ENCODE measurements at regions not wholly inside any gene's neighbourhood (a gene's known extent, or its start where the extent isn't known, plus 50 kb on each side); places are given as distances from the start of the nearest gene placed in this dataset.

GRCh38 chr6:12598919-12599318 is 117.6 kb upstream of the PHACTR1 start:
- Histone ChIP-seq H3K79me2 (ENCODE audit: insufficient read depth, low read length) (no peaks in the 10 kb centered on the region), H3K4me3 (ENCODE audit: insufficient read depth, low read depth, low read length) (no peak overlapping the region), H3K27me3 (ENCODE audit: insufficient read depth, low read length) (no peaks in the 10 kb centered on the region), H3K9ac (ENCODE audit: low read length) (no peak overlapping the region), H2AFZ (ENCODE audit: low read depth, low read length) (no peak overlapping the region), H3K36me3 (ENCODE audit: insufficient read depth, low read length) (no peaks in the 10 kb centered on the region), H4K20me1 (ENCODE audit: insufficient read depth, low read length) (no peaks in the 10 kb centered on the region), H3K9me3 (ENCODE audit: insufficient read depth, low read depth, low read length) (no peaks in the 10 kb centered on the region), H3K27ac (ENCODE audit: low read depth, low read length) (no peak overlapping the region), H3K4me2 (ENCODE audit: low read length) (no peak overlapping the region), H3K4me1 (ENCODE audit: insufficient read depth, low read length) (peaks cover 6% of the 10 kb centered on the region)
- Mint-ChIP-seq H3K4me1 (ENCODE audit: low read depth, unreplicated experiment) (peaks cover 13% of the 10 kb centered on the region), H3K27me3 (ENCODE audit: low read depth, unreplicated experiment) (no peaks in the 10 kb centered on the region), H3K9me3 (ENCODE audit: unreplicated experiment) (no peaks in the 10 kb centered on the region), H3K4me3 (ENCODE audit: unreplicated experiment) (no peak overlapping the region), H3K36me3 (ENCODE audit: low read depth, unreplicated experiment) (no peaks in the 10 kb centered on the region), H3K27ac (ENCODE audit: unreplicated experiment) (no peak overlapping the region)
- DNase-seq (ENCODE audit: low read depth) (no peak), FAIRE-seq (no peak)
- TF ChIP-seq EZH2 (IDR thresholded peaks at IDR 0.05; ENCODE audit: insufficient read depth, low read length) (no peak), CTCF (IDR thresholded peaks at IDR 0.05; ENCODE audit: insufficient read depth, low read depth, low read length) (no peak)

- Histone ChIP-seq H3K36me3 (ENCODE audit: insufficient read depth, low read length) (no peaks in the 10 kb centered on the region), H3K9ac (ENCODE audit: low read length) (no peak overlapping the region), H3K4me3 (ENCODE audit: insufficient read depth, low read depth, low read length) (no peak overlapping the region), H4K20me1 (ENCODE audit: insufficient read depth, low read length) (no peaks in the 10 kb centered on the region), H3K4me2 (ENCODE audit: low read length) (no peak overlapping the region), H3K27me3 (ENCODE audit: insufficient read depth, low read length) (no peaks in the 10 kb centered on the region), H3K79me2 (ENCODE audit: insufficient read depth, low read length) (no peaks in the 10 kb centered on the region), H3K27ac (ENCODE audit: low read depth, low read length) (no peak overlapping the region), H2AFZ (ENCODE audit: low read depth, low read length) (no peak overlapping the region), H3K4me1 (ENCODE audit: insufficient read depth, low read length) (peaks cover 6% of the 10 kb centered on the region), H3K9me3 (ENCODE audit: insufficient read depth, low read depth, low read length) (no peaks in the 10 kb centered on the region)
- TF ChIP-seq EZH2 (IDR thresholded peaks at IDR 0.05; ENCODE audit: insufficient read depth, low read length) = no peak
- TF ChIP-seq CTCF (IDR thresholded peaks at IDR 0.05; ENCODE audit: insufficient read depth, low read depth, low read length) = no peak
- no peak for FAIRE-seq
- DNase-seq (ENCODE audit: low read depth) = no peak
- Mint-ChIP-seq H3K36me3 (ENCODE audit: low read depth, unreplicated experiment) (no peaks in the 10 kb centered on the region), H3K27ac (ENCODE audit: unreplicated experiment) (no peak overlapping the region), H3K4me1 (ENCODE audit: low read depth, unreplicated experiment) (peaks cover 14% of the 10 kb centered on the region), H3K9me3 (ENCODE audit: unreplicated experiment) (no peaks in the 10 kb centered on the region), H3K4me3 (ENCODE audit: unreplicated experiment) (no peak overlapping the region), H3K27me3 (ENCODE audit: low read depth, unreplicated experiment) (no peaks in the 10 kb centered on the region)
Observed at GRCh38 chr6:12601881-12602280, 114.7 kb upstream of the PHACTR1 start.

GRCh38 chr6:12602342-12602741 is 114.2 kb upstream of the PHACTR1 start:
- no peak for TF ChIP-seq CTCF (IDR thresholded peaks at IDR 0.05; ENCODE audit: insufficient read depth, low read depth, low read length)
- no peak for TF ChIP-seq EZH2 (IDR thresholded peaks at IDR 0.05; ENCODE audit: insufficient read depth, low read length)
- H3K4me3 Mint-ChIP-seq (ENCODE audit: unreplicated experiment) = no peak overlapping the region
- H3K9ac ChIP-seq (ENCODE audit: low read length) = no peak overlapping the region
- no peaks in the 10 kb centered on the region for H3K79me2 ChIP-seq (ENCODE audit: insufficient read depth, low read length)
- FAIRE-seq (no peak), DNase-seq (ENCODE audit: low read depth) (no peak)
- no peaks in the 10 kb centered on the region for H4K20me1 ChIP-seq (ENCODE audit: insufficient read depth, low read length)
- no peaks in the 10 kb centered on the region for H3K9me3 ChIP-seq (ENCODE audit: insufficient read depth, low read depth, low read length)
- no peak overlapping the region for H3K4me3 ChIP-seq (ENCODE audit: insufficient read depth, low read depth, low read length)
- peaks cover 19% of the 10 kb centered on the region for H3K4me1 Mint-ChIP-seq (ENCODE audit: low read depth, unreplicated experiment)
- no peak overlapping the region for H3K27ac Mint-ChIP-seq (ENCODE audit: unreplicated experiment)
- no peak overlapping the region for H3K27ac ChIP-seq (ENCODE audit: low read depth, low read length)
- no peak overlapping the region for H3K4me2 ChIP-seq (ENCODE audit: low read length)
- no peaks in the 10 kb centered on the region for H3K27me3 Mint-ChIP-seq (ENCODE audit: low read depth, unreplicated experiment)
- H3K9me3 Mint-ChIP-seq (ENCODE audit: unreplicated experiment) = no peaks in the 10 kb centered on the region
- H3K36me3 Mint-ChIP-seq (ENCODE audit: low read depth, unreplicated experiment) = no peaks in the 10 kb centered on the region
- no peak overlapping the region for H2AFZ ChIP-seq (ENCODE audit: low read depth, low read length)
- no peaks in the 10 kb centered on the region for H3K36me3 ChIP-seq (ENCODE audit: insufficient read depth, low read length)
- no peaks in the 10 kb centered on the region for H3K27me3 ChIP-seq (ENCODE audit: insufficient read depth, low read length)
- H3K4me1 ChIP-seq (ENCODE audit: insufficient read depth, low read length) = peaks cover 6% of the 10 kb centered on the region

All from astrocyte (in vitro differentiated cells and primary cell).